ENCODE measurements at regions not wholly inside any gene's neighbourhood (a gene's known extent, or its start where the extent isn't known, plus 50 kb on each side); places are given as distances from the start of the nearest gene placed in this dataset.
"Not testable (repeated sequence)": the region's sequence is repeated elsewhere in the genome, so short reads cannot be mapped to it uniquely, and the experiment has no call there.

GRCh38 chr5:56666901-56667300, 148.4 kb upstream of the MAP3K1 start:
- H3K9me2 ChIP-seq (ENCODE audit: insufficient read depth, low read length): no peaks in the 10 kb centered on the region
- no peaks in the 10 kb centered on the region for H3K9me3 ChIP-seq (ENCODE audit: low read length)
- no peak overlapping the region for H2AFZ ChIP-seq (ENCODE audit: low read depth, low read length)
- H3K9ac ChIP-seq (ENCODE audit: low read length): no peak overlapping the region
- H3K4me3 ChIP-seq (ENCODE audit: low read length): no peak overlapping the region
- H4K20me1 ChIP-seq (ENCODE audit: insufficient read depth): no peaks in the 10 kb centered on the region
- no peaks in the 10 kb centered on the region for H3K27me3 ChIP-seq (ENCODE audit: insufficient read depth, low read depth, low read length)
- TF ChIP-seq EP300 (conservative IDR thresholded peaks at IDR 0.05; ENCODE audit: poor library complexity, severe bottlenecking): no peak
- no peak overlapping the region for H3K27ac ChIP-seq (ENCODE audit: low read length)
- no peaks in the 10 kb centered on the region for H3K36me3 ChIP-seq (ENCODE audit: insufficient read depth, low read length)
- H3K79me2 ChIP-seq (replicated peaks; ENCODE audit: insufficient read depth, low read length): no peaks in the 10 kb centered on the region
- no peaks in the 10 kb centered on the region for H3F3A ChIP-seq (ENCODE audit: insufficient read depth, low read length, poor library complexity, severe bottlenecking)
- H3K4me2 ChIP-seq (ENCODE audit: low read length): no peak overlapping the region

GRCh38 chr5:56665117-56665516, 150.2 kb upstream of the MAP3K1 start:
- not testable (repeated sequence) for H3K9ac ChIP-seq (ENCODE audit: low read length); H3K9me3 ChIP-seq (ENCODE audit: low read length); H3K27ac ChIP-seq (ENCODE audit: low read length); H3K27me3 ChIP-seq (ENCODE audit: insufficient read depth, low read depth, low read length); H3F3A ChIP-seq (ENCODE audit: insufficient read depth, low read length, poor library complexity, severe bottlenecking); H4K20me1 ChIP-seq (ENCODE audit: insufficient read depth); H3K36me3 ChIP-seq (ENCODE audit: insufficient read depth, low read length); H3K4me2 ChIP-seq (ENCODE audit: low read length); H3K4me3 ChIP-seq (ENCODE audit: low read length); H2AFZ ChIP-seq (ENCODE audit: low read depth, low read length); H3K79me2 ChIP-seq (replicated peaks; ENCODE audit: insufficient read depth, low read length); H3K9me2 ChIP-seq (ENCODE audit: insufficient read depth, low read length)

- no peak overlapping the region for H2AFZ ChIP-seq (ENCODE audit: low read depth, low read length)
- H3K27me3 ChIP-seq (ENCODE audit: insufficient read depth, low read depth, low read length): no peaks in the 10 kb centered on the region
- no peaks in the 10 kb centered on the region for H3K9me3 ChIP-seq (ENCODE audit: low read length)
- no peaks in the 10 kb centered on the region for H4K20me1 ChIP-seq (ENCODE audit: insufficient read depth)
- H3K9ac ChIP-seq (ENCODE audit: low read length): no peak overlapping the region
- H3K79me2 ChIP-seq (replicated peaks; ENCODE audit: insufficient read depth, low read length): no peaks in the 10 kb centered on the region
- H3K4me2 ChIP-seq (ENCODE audit: low read length): no peak overlapping the region
- H3K9me2 ChIP-seq (ENCODE audit: insufficient read depth, low read length): no peaks in the 10 kb centered on the region
- H3F3A ChIP-seq (ENCODE audit: insufficient read depth, low read length, poor library complexity, severe bottlenecking): no peaks in the 10 kb centered on the region
- no peak overlapping the region for H3K27ac ChIP-seq (ENCODE audit: low read length)
- no peak for TF ChIP-seq REST (IDR thresholded peaks at IDR 0.05; ENCODE audit: borderline replicate concordance)
- TF ChIP-seq EP300 (conservative IDR thresholded peaks at IDR 0.05; ENCODE audit: poor library complexity, severe bottlenecking): no peak
- no peak for TF ChIP-seq RAD21 (conservative IDR thresholded peaks at IDR 0.05)
- TF ChIP-seq SMC3 (conservative IDR thresholded peaks at IDR 0.05; ENCODE audit: poor library complexity): no peak
- TF ChIP-seq POLR2AphosphoS5 (IDR thresholded peaks at IDR 0.05): no peak
- no peak for TF ChIP-seq CTCF (IDR thresholded peaks at IDR 0.05; ENCODE audit: poor library complexity, severe bottlenecking)
- TF ChIP-seq TAF1 (IDR thresholded peaks at IDR 0.05; ENCODE audit: low read depth): no peak
- TF ChIP-seq MXI1 (conservative IDR thresholded peaks at IDR 0.05; ENCODE audit: poor library complexity, severe bottlenecking): no peak
- no peak for TF ChIP-seq EZH2 (IDR thresholded peaks at IDR 0.05; ENCODE audit: borderline replicate concordance, insufficient read depth, low read length, poor library complexity, severe bottlenecking)
- H3K36me3 ChIP-seq (ENCODE audit: insufficient read depth, low read length): no peaks in the 10 kb centered on the region
- H3K4me3 ChIP-seq (ENCODE audit: low read length): no peak overlapping the region
Measured at GRCh38 chr5:56664025-56664424, 151.3 kb upstream of the MAP3K1 start.
